ENCODE measurements at regions not wholly inside any gene's neighbourhood (a gene's known extent, or its start where the extent isn't known, plus 50 kb on each side); places are given as distances from the start of the nearest gene placed in this dataset.

DNA sequence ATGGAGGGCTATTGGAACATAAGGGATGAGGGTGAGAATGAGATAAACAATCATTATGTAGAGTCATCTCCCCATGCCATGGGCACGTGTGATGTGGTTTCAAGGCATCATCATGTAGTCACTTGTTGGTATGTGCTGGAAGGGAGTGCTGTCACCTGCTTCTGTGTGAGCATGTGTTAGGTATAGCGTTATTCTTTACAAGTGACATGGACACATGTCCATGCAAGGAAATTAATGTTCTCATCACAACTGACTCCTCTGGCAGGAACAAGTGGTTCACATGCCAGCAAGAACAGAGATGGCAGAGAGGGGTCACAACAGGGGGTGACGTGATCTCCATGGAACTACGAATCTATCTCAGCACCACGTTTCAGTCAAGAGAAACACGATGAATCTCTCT, 815.8 kb downstream of the BCL11B start:
- no peak for DNase-seq

GRCh38 chr14:98458702-98459101, 813.3 kb downstream of the BCL11B start:
- no peak for DNase-seq

DNA sequence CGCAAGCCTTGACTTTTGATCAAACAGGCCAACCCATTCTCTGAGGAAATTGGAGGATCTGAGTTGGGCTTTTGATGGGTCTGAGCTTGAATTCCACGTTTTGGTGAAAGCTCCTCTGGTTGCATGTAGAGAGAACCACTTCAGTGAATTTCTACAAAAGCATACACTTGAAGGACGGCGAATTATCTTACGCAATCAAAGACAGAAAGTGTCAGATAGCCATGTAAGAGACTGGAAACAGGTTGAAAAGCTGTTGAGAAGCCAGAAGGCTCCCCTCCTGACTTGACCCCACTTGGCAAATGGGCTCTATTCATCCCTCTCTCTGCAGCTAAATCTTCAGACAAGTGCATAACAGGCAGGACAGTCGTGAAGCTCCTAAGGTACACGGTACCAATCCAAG, 809.1 kb downstream of the BCL11B start:
- no peak for DNase-seq

DNA sequence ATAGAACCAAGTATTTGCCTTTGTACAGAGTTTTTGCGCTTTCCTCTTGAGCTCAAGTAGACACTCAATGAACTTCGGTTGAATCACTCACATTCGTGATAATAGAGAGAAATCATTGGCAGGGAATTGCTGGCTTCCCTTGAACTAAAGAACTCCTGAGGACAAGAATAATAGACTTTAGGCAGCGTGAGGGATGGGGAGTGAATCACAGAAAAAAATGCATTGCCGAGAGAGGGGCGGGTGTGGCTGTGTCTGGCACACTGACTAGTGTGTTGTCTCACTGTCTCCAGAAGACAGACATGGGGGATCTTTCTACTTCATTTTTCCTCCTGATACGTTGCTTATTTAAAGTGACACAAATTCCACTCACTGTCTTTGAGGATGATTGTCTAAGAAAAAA, 805.2 kb downstream of the BCL11B start:
- no peak for DNase-seq

- DNase-seq, result no peak
Observed at GRCh38 chr14:98470663-98471062, 801.3 kb downstream of the BCL11B start.

DNA sequence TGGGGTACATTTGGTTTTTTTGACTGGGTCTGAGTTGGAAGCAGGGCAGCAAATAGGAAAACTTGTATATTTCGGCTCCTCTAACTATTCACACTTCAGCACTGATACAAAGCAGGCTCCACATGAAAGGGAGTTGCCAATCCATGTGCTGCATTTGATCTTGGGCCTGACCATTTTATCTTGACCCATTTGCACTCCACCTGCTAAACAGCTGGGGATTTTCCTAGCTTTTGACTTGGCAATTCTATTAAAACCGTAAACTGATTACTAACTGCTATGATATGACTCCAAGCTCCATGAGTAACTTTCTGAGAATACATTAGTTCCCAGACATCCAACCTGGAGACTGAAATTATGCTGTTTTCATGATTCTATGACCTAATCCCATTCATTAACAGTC, 797.1 kb downstream of the BCL11B start:
- no peak for DNase-seq

GRCh38 chr14:98477935-98478334, 794.1 kb downstream of the BCL11B start:
- no peak for DNase-seq

- DNase-seq, result no peak
Observed at GRCh38 chr14:98489115-98489514, 782.9 kb downstream of the BCL11B start.

DNA sequence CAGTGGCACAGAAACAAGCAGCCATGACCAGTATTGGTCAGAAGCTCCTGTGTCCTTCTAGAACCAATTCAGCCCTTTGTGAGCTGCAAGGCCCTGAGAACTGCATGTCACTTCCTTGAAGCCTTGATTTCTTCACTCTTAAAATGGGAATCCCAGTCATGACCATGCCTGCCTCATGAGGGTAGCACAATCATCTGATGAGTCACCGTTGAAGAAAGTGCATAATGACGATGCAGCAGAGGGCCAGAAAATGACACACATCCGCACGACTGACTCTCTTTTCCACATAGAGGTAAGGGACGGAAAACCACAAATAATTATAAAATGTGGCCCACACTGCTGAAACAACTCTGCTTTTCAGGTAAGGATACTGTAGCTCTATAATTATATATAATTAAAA, 777.4 kb downstream of the BCL11B start:
- no peak for DNase-seq

DNA sequence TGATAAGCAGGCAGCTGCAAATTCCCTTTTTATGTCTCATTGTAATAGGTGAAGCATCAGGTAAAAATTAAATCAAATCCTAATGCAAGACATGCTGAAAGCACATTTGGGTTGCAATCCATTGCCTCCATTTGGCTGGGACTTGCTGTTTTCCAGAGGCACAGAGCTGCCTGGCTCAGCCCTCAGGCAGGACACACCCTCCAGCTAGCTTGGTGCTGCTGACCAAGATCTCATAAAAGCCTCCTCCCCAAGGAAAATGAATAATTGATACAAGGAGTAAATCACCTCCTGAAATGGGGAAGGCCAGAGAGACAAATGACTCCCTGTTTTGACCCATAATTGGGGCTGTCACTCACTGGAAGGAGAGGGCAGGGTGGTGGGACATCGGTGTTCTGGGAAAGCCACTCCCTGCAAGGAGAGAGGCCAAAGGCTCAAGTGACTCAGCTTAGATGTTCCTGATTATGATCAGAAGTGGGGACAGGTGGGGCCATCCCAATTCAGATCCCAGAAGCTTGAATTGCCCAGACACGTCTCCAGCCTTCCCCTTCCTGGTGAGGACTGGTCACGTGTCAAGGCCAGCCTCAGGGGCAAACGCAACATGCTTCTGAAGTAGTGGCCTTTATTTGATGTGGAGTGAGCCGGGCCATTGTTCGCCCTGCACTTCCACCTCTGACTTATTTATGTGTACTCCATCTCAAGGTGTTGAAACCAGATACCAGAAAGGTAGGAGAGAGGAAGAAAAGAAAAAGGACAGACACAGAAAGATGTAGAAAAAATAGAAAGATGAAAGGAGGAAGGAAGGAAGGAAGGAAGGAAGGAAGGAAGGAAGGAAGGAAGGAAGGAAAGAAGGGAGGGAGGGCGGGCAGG, 773.7 kb downstream of the BCL11B start:
- DNase-seq, result no peak

- no peak for DNase-seq
Observed at GRCh38 chr14:98501335-98501734, 770.7 kb downstream of the BCL11B start.

GRCh38 chr14:98501836-98502235, 770.2 kb downstream of the BCL11B start:
- DNase-seq, result no peak

DNA sequence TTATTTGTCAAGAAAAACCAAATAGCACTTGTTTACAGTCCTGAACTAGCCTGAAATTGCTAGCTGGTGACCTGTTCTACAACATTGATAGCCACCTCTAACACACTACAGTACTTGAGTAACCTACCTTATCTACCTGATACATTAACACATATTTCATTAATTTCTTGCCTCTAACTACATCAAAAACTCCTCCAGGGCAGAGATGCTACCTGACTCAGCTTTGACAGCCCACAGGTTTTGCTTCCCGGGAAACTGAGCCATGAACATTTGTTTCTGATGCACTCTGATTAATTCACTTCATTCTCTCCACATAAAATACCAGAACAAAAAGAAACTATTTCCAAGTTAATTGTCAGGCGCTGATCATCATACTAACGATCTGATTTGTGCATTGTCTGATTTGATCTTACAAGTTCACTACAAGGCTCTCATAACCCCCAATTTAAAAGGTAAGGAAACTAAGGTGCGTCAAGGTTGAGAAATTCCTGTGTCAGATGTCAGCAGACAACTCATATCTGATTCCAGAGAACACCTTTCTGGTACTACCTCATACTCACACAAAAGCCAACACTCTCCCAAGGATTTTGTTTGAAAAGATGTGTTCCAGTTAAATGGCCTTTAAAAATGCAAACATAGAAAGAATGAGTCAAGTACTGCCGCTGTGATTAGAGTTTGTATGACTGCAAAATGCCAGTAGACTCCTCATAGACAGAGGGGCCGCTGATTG, 768.7 kb downstream of the BCL11B start:
- no peak for DNase-seq

- DNase-seq, result no peak
Observed at GRCh38 chr14:98507264-98507663, 764.7 kb downstream of the BCL11B start.

- no peak for DNase-seq
Observed at GRCh38 chr14:98510392-98510791, 761.6 kb downstream of the BCL11B start.

GRCh38 chr14:98512501-98513251, 759.3 kb downstream of the BCL11B start:
- no peak for DNase-seq

DNA sequence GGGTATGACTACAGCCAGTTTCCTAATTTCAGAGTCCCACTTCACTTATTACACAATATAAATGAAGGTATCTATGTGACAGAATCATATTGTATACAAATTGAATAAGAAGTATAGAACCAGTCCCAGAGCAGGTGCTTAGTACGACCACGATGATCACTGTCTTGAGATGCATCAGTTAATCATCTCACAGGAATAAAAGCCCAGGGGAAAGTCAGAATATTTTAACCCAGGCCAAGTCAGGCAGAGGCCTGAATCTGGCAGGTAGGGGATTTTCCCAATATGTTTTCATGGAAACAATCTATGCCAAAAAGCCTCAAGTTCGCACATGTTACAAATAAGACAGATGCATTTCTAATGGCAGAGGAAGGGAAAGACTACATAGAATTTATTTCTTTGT, 758.4 kb downstream of the BCL11B start:
- no peak for DNase-seq

- DNase-seq, result no peak
Observed at GRCh38 chr14:98514016-98514415, 758.0 kb downstream of the BCL11B start.

- DNase-seq, result no peak
Observed at GRCh38 chr14:98536256-98536655, 735.7 kb downstream of the BCL11B start.

- DNase-seq, result no peak
Observed at GRCh38 chr14:98542316-98542715, 729.7 kb downstream of the BCL11B start.

DNA sequence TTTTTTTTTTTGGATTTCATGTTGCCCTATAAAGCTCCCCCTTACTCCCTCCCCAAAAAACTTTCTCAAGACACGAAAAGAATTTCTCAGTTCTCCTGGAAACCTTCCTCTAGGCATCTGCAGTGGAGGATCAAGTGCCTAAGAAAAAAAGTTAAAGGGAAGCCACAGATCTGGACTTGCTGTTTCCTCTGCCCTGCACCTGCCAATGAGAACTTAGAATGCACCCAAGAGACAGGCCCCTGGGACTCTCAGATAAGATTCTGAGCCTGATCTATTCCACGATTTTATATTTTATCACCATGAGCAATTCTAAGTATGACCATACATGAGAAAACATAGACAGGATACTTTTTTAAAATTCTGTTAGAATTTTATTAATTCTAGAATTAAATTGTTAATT, 728.9 kb downstream of the BCL11B start:
- no peak for DNase-seq

DNA sequence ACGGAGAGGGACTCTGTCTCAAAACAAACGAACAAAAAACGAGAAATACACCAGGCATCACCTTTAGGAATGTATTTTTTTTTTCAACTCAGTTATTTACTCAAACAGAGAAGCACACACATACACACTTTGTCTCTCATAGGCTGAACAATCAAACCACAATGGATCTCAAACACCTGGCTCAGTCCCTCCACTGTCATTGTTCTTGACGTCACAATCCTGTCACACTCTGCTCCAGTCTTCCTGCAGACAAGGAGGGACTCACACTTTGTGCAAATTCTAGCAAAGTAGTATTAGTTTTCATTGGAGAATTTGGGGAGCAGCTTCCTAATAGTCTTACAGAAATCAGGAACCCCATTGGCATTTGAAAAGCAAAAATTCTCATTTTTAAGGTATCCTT, 727.8 kb downstream of the BCL11B start:
- no peak for DNase-seq

- DNase-seq, result no peak
Observed at GRCh38 chr14:98545181-98545580, 726.8 kb downstream of the BCL11B start.
